ENCODE measurements at regions not wholly inside any gene's neighbourhood (a gene's known extent, or its start where the extent isn't known, plus 50 kb on each side); places are given as distances from the start of the nearest gene placed in this dataset.

DNA sequence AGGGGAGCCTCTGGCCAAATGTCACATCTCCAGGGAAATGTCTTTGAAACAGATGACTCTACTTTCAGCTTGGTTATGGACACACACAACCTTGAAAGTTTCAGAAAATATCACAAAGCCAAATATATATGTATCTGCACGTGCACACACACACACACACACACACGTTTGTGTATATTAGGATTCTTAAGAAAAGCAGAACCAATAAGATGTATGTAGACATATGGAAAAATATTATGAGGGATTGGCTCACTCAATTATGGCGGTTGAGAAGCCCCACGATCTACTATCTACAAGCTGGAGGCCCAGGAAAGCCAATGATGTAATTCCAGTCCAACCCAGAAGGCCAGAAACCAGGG, 194.9 kb downstream of the PALM2AKAP2 start:
- H3K27ac ChIP-seq (ENCODE audit: low read depth, low read length, severe bottlenecking), result no peak overlapping the region
- H3K9me3 ChIP-seq (ENCODE audit: control insufficient read depth, low read length), result no peaks in the 10 kb centered on the region
- H3K4me1 ChIP-seq (ENCODE audit: control insufficient read depth, insufficient read depth, low read length, poor library complexity, severe bottlenecking), result no peaks in the 10 kb centered on the region
- peaks cover 12% of the 10 kb centered on the region for H3K36me3 ChIP-seq (ENCODE audit: control insufficient read depth, insufficient read depth, low read length)
- H3K4me3 ChIP-seq (ENCODE audit: extremely low read depth, insufficient read depth, low read length, poor library complexity, severe bottlenecking), result no peak overlapping the region
- WGBS, 2 experiments (ENCODE audit: insufficient coverage in 2 of 2), result 94 to 100% methylated on average over 2 of the region's 4 CpGs

DNA sequence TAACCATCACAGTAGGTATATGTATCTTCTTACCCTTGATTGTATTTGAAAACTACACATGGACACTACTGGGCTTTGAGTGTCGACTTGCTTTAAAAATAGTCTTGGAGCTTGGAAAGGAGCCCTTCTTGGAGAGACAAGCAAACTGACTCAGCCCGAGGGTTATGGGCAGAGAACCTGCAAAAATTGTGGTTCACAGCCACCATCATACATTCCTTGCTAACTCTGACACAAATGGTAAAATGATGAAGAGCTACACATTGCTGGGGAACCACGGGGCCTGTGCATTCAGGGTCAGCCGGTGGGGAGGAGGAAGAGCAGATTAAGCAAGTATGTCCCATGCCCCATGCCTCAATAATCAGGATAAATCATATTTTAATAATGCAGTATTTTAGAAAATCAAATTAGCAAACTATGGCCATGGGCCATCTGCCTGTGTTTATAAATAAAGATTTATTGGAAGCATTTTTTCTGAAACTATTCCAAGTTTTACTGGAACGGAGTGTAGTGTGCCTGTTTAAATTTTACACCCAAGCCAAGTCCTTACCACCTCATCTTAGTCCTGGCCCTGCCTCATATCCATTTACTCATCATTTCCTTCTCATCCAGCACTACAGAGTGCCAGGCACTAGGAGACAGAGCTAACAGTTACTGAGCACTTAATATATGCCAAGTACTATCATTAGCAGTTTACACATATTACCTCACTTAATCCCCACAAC, 195.7 kb downstream of the PALM2AKAP2 start:
- Histone ChIP-seq H3K36me3 (ENCODE audit: control insufficient read depth, insufficient read depth, low read length) (peaks cover 12% of the 10 kb centered on the region), H3K9me3 (ENCODE audit: control insufficient read depth, low read length) (no peaks in the 10 kb centered on the region), H3K27ac (ENCODE audit: low read depth, low read length, severe bottlenecking) (no peak overlapping the region), H3K4me1 (ENCODE audit: control insufficient read depth, insufficient read depth, low read length, poor library complexity, severe bottlenecking) (no peaks in the 10 kb centered on the region), H3K4me3 (ENCODE audit: extremely low read depth, insufficient read depth, low read length, poor library complexity, severe bottlenecking) (no peak overlapping the region)
- WGBS, 2 experiments (ENCODE audit: insufficient coverage in 2 of 2), result 100% methylated on average over 2 of the region's 5 CpGs

DNA sequence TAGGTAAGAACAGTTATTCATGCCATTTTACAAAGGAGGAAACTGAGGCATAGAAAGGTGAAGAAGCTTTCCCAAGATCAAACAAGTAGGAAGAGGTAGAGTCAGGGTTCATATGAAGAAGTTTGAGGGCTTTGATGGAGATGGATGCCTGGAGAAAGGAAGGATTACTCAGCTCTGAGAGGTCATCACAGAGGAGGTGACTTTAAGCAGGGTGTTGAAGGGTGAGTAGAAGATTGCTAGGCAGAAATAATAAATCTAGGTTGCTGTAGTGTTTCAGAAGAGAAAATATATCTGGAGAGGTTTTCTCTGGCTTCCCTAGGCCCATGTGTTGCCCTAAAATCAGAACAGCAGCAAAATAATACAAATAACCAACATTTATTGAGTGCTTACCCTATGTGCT, 196.3 kb downstream of the PALM2AKAP2 start:
- Histone ChIP-seq H3K4me3 (ENCODE audit: extremely low read depth, insufficient read depth, low read length, poor library complexity, severe bottlenecking) (no peak overlapping the region), H3K27ac (ENCODE audit: low read depth, low read length, severe bottlenecking) (no peak overlapping the region), H3K9me3 (ENCODE audit: control insufficient read depth, low read length) (no peaks in the 10 kb centered on the region), H3K4me1 (ENCODE audit: control insufficient read depth, insufficient read depth, low read length, poor library complexity, severe bottlenecking) (no peaks in the 10 kb centered on the region), H3K36me3 (ENCODE audit: control insufficient read depth, insufficient read depth, low read length) (peaks cover 12% of the 10 kb centered on the region)

DNA sequence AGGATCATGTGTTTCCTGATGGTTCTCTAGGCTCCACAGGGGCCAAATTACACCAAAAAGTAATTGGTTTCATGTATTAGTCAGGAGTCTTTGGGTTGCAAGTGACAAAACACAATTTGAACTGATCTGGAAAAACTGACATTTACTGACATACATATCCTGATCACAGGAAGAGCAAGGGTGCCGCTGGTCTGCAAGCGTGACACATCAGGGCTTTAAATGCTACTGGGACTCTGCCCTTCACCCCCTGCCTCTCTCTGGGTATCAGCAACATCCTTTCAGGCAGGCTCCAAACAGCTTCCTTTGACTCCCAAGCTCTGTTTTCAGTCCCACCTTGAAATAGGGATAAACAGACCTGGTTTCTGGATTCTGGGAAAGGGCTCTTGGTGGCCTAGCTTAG, 197.5 kb downstream of the PALM2AKAP2 start:
- no peaks in the 10 kb centered on the region for H3K9me3 ChIP-seq (ENCODE audit: control insufficient read depth, low read length)
- 91 to 100% methylated on average over 2 of the region's 2 CpGs for WGBS, 2 experiments (ENCODE audit: insufficient coverage in 2 of 2)
- no peaks in the 10 kb centered on the region for H3K4me1 ChIP-seq (ENCODE audit: control insufficient read depth, insufficient read depth, low read length, poor library complexity, severe bottlenecking)
- no peak overlapping the region for H3K4me3 ChIP-seq (ENCODE audit: extremely low read depth, insufficient read depth, low read length, poor library complexity, severe bottlenecking)
- H3K36me3 ChIP-seq (ENCODE audit: control insufficient read depth, insufficient read depth, low read length), result peaks cover 12% of the 10 kb centered on the region
- no peak overlapping the region for H3K27ac ChIP-seq (ENCODE audit: low read depth, low read length, severe bottlenecking)

DNA sequence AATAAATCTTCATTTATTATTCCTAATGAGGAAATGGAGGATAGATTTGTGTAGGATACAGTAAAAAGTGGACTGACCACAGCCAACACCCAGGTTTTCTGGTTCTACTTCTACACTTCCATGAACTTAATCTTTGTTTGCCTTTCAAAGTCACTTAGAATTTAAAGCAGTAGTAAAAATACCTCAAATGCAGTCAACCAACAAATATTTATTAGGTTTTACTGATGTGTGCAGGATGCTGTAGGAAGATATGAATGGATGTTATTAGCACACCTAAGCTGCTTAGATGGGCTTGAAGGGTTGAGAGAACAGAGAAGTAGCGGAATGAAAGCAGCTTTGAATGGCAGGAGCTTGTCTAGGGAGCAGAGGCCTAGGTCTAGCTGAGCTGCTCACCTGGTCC, 201.1 kb downstream of the PALM2AKAP2 start:
- WGBS, 2 experiments (ENCODE audit: insufficient coverage in 2 of 2), result 43 to 50% methylated on average over 1 of the region's 1 CpG
- Histone ChIP-seq H3K36me3 (ENCODE audit: control insufficient read depth, insufficient read depth, low read length) (no peaks in the 10 kb centered on the region), H3K27ac (ENCODE audit: low read depth, low read length, severe bottlenecking) (no peak overlapping the region), H3K4me3 (ENCODE audit: extremely low read depth, insufficient read depth, low read length, poor library complexity, severe bottlenecking) (no peak overlapping the region), H3K4me1 (ENCODE audit: control insufficient read depth, insufficient read depth, low read length, poor library complexity, severe bottlenecking) (no peaks in the 10 kb centered on the region), H3K9me3 (ENCODE audit: control insufficient read depth, low read length) (no peaks in the 10 kb centered on the region)

DNA sequence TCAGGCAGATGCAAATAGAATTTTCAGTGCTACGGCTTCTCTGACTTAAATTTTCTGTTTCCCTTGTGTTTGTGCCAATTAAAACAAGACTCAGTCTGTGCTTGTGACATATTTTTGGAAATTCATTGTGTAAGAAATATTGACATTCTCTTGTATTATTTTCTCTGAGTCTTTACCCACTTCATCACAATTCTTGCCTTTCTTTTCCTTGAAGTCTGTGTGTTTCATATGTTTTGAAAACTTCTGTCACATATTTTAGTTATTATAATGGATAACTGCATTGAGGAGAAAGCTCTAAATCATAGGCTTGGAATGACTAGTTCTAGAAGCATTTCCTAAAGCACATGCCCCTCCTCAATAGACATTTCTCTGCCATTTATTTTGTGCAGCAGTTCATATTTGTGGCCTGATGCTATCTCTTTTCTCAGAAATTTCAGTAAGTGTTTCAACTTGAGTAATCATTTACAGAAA, 206.6 kb downstream of the PALM2AKAP2 start:
- H3K36me3 ChIP-seq (ENCODE audit: control insufficient read depth, insufficient read depth, low read length), result no peaks in the 10 kb centered on the region
- no peak overlapping the region for H3K27ac ChIP-seq (ENCODE audit: low read depth, low read length, severe bottlenecking)
- no peak overlapping the region for H3K4me3 ChIP-seq (ENCODE audit: extremely low read depth, insufficient read depth, low read length, poor library complexity, severe bottlenecking)
- 100% methylated on average over 1 of the region's 1 CpG; no CpG with 5 or more reads in 1 of the 2 experiments for WGBS, 2 experiments (ENCODE audit: insufficient coverage in 2 of 2)
- no peaks in the 10 kb centered on the region for H3K4me1 ChIP-seq (ENCODE audit: control insufficient read depth, insufficient read depth, low read length, poor library complexity, severe bottlenecking)
- peaks cover 3% of the 10 kb centered on the region for H3K9me3 ChIP-seq (ENCODE audit: control insufficient read depth, low read length)

DNA sequence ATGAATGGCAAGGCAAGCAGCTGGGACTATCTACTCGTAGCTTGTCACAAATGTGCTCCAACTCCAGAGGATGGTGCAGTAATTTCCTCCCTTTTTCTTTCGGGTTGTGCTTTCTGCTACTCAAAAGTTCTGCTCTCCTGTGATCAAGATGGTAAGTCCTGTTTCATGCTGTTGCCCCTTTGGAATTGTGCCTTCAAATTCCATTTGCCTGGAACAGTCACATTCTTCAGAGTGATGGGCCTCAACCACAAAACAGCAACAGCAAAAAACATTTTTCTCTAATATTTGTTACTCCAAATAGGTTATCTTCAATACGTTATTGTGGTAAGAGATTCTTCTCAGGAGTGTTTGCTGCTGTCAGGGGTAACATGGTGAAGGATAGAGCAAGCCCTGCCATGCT, 209.3 kb downstream of the PALM2AKAP2 start:
- 89 to 100% methylated on average over 2 to 3 of the region's 3 CpGs for WGBS, 2 experiments (ENCODE audit: insufficient coverage in 2 of 2)
- peaks cover under 1% of the 10 kb centered on the region for H3K36me3 ChIP-seq (ENCODE audit: control insufficient read depth, insufficient read depth, low read length)
- no peak overlapping the region for H3K4me3 ChIP-seq (ENCODE audit: extremely low read depth, insufficient read depth, low read length, poor library complexity, severe bottlenecking)
- H3K27ac ChIP-seq (ENCODE audit: low read depth, low read length, severe bottlenecking), result no peak overlapping the region
- peaks cover 3% of the 10 kb centered on the region for H3K9me3 ChIP-seq (ENCODE audit: control insufficient read depth, low read length)
- H3K4me1 ChIP-seq (ENCODE audit: control insufficient read depth, insufficient read depth, low read length, poor library complexity, severe bottlenecking), result no peaks in the 10 kb centered on the region

DNA sequence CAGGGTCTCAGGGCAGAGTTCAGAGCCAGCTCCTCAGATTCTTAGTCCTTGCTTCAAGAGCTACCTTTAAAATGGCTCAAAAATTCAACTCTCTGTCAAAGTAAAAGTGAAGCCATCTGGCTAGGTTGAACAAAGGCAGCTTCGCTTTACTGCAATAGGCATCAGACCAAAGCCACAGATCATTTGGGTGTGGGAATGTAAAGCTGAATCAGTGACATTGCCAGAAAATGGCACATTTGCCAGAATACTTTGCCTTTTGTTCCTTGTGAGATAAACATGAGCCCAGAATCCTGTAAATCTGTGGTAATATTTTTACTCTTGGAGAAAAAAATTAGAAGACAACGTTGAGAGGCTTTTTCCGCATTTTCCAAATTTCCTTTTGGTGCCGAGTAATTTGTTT, 210.5 kb downstream of the PALM2AKAP2 start:
- peaks cover 10% of the 10 kb centered on the region for H3K36me3 ChIP-seq (ENCODE audit: control insufficient read depth, insufficient read depth, low read length)
- H3K4me3 ChIP-seq (ENCODE audit: extremely low read depth, insufficient read depth, low read length, poor library complexity, severe bottlenecking), result no peak overlapping the region
- no peaks in the 10 kb centered on the region for H3K4me1 ChIP-seq (ENCODE audit: control insufficient read depth, insufficient read depth, low read length, poor library complexity, severe bottlenecking)
- no peak overlapping the region for H3K27ac ChIP-seq (ENCODE audit: low read depth, low read length, severe bottlenecking)
- H3K9me3 ChIP-seq (ENCODE audit: control insufficient read depth, low read length), result peaks cover 9% of the 10 kb centered on the region
- WGBS, 2 experiments (ENCODE audit: insufficient coverage in 2 of 2), result 98 to 100% methylated on average over 2 to 4 of the region's 4 CpGs

DNA sequence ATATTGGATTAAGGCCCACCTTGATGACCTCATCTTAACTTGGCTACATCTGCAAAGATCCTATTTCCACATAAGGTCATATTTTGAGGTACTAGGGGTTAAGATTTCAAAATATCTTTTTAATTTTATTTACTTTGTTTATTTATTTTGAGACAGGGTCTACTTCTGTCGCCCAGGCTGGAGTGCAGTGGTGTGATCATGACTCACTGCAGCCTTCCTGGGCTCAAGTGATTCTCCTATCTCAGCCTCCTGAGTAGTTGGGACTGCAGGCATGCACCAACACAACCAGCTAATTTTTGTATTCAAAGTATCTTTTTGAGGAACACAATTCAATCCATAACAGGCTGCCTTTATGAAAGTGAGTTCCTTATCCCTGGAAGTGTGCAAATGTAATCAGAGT, 212.3 kb downstream of the PALM2AKAP2 start:
- no peaks in the 10 kb centered on the region for H3K4me1 ChIP-seq (ENCODE audit: control insufficient read depth, insufficient read depth, low read length, poor library complexity, severe bottlenecking)
- H3K36me3 ChIP-seq (ENCODE audit: control insufficient read depth, insufficient read depth, low read length), result peaks cover 10% of the 10 kb centered on the region
- no CpG with 5 or more reads among the region's 1 CpG for WGBS, 2 experiments (ENCODE audit: insufficient coverage in 2 of 2)
- peaks cover 14% of the 10 kb centered on the region for H3K9me3 ChIP-seq (ENCODE audit: control insufficient read depth, low read length)
- H3K27ac ChIP-seq (ENCODE audit: low read depth, low read length, severe bottlenecking), result no peak overlapping the region
- no peak overlapping the region for H3K4me3 ChIP-seq (ENCODE audit: extremely low read depth, insufficient read depth, low read length, poor library complexity, severe bottlenecking)

DNA sequence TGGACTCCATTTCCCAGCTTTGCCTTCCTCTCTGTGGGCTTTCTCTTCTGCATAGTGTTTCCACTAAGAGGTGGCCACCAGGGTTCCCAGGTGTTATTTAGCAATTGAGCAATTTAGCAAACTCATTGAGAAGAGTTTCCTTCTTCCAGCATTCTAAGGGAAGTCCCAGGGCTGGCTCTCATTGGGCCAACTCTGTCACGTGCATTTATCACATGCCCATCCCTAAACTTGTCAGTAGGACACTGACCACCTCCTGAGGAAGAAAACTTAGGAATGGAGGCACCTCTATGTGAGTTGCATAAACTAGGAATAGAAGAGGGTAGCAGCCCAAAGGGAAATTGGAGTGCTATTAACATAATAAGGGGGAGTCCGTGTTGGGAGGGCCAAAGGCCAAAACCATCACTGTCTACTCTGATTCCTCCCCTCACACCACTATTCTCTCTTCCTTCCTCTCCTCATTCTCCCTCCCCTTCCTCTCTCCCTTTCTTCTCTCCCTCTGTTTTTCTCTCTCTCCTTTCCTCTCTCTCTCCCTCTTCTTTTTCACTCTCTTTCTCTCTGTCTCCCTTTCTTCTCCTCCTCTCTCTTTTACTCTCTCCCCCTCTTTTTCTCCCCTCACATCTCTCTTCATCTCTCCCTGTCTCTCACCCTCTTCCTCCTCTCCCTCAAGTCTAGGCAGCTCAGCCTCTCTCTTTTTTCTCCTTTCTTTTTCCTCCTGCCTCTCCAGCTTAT, 213.4 kb downstream of the PALM2AKAP2 start:
- WGBS, 2 experiments (ENCODE audit: insufficient coverage in 2 of 2), result 60 to 80% methylated on average over 1 of the region's 2 CpGs
- Histone ChIP-seq H3K36me3 (ENCODE audit: control insufficient read depth, insufficient read depth, low read length) (peaks cover 10% of the 10 kb centered on the region), H3K4me1 (ENCODE audit: control insufficient read depth, insufficient read depth, low read length, poor library complexity, severe bottlenecking) (no peaks in the 10 kb centered on the region), H3K27ac (ENCODE audit: low read depth, low read length, severe bottlenecking) (no peak overlapping the region), H3K4me3 (ENCODE audit: extremely low read depth, insufficient read depth, low read length, poor library complexity, severe bottlenecking) (no peak overlapping the region), H3K9me3 (ENCODE audit: control insufficient read depth, low read length) (peaks cover 12% of the 10 kb centered on the region)

DNA sequence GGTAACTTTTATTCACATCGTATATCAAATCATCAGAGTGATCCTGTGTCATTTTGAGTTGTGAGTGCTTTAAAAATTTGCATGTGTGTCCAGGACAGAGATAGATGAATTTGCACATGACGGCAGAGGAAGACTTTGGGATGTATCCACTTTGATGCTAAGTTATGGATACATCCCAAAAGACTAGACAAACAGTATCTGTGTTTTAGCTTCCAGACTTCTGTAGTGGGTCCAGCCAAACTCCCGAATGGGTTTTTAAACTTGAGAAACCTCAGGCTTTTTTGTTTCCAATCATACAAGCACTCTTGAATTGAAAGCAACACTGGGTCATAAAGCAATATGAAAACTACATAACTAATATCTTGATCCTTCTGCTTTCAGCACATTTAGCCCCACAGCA, 213.8 kb downstream of the C9orf152 start:
- Histone ChIP-seq H3K4me3 (ENCODE audit: extremely low read depth, insufficient read depth, low read length, poor library complexity, severe bottlenecking) (no peak overlapping the region), H3K36me3 (ENCODE audit: control insufficient read depth, insufficient read depth, low read length) (peaks cover 10% of the 10 kb centered on the region), H3K4me1 (ENCODE audit: control insufficient read depth, insufficient read depth, low read length, poor library complexity, severe bottlenecking) (no peaks in the 10 kb centered on the region), H3K27ac (ENCODE audit: low read depth, low read length, severe bottlenecking) (no peak overlapping the region), H3K9me3 (ENCODE audit: control insufficient read depth, low read length) (peaks cover 11% of the 10 kb centered on the region)
- 94 to 100% methylated on average over 2 to 3 of the region's 3 CpGs for WGBS, 2 experiments (ENCODE audit: insufficient coverage in 2 of 2)
